IMR-90 (cell line): ENCODE measurements at regions not wholly inside any gene's neighbourhood (a gene's known extent, or its start where the extent isn't known, plus 50 kb on each side); places are given as distances from the start of the nearest gene placed in this dataset.

Source experiments
- ATAC-seq: fragments of 200-7000 bp; cut with Tn5 transposase; 2 replicates; pipeline ENCODE4 v1.9.1; 2020; ENCODE audit warnings: low read depth, mild to moderate bottlenecking, moderate library complexity
- BruUV-seq: library from RNA; stranded (reverse); fragments of 400-500 nt; replicated peaks from 2 replicates; lab custom pipeline; 2021; lab: Mats Ljungman, UMichigan
- CTCF ChIA-PET: fragments of 300-600 bp; formaldehyde crosslinking; extraction: SDS; loops from one replicate; lab custom pipeline; 2021; ENCODE audit warnings: antibody characterized with exemption; lab: Yijun Ruan, JAX
- POLR2A ChIA-PET: fragments of 300-600 bp; sonication (Branson Sonifier 250); formaldehyde crosslinking; loops from one replicate; lab custom pipeline; 2022; ENCODE audit warnings: antibody characterized with exemption; ENCODE audit not compliant: unreplicated experiment; lab: Charles Lee
- DNase-seq: peaks from one replicate; pipeline ENCODE4 v3.0.0; 2013
- H2AFZ ChIP-seq: replicated peaks from 2 replicates; pipeline ENCODE3; 2013; ENCODE audit warnings: low read length, mild to moderate bottlenecking; ENCODE audit not compliant: poor library complexity
- H2AK5ac ChIP-seq: 2 replicates; pipeline ENCODE4 v1.6.1; 2013; ENCODE audit warnings: low read depth, low read length, inconsistent platforms
- H2AK9ac ChIP-seq: replicated peaks from 2 replicates; pipeline ENCODE3; 2013; ENCODE audit warnings: mild to moderate bottlenecking, low read depth, low read length, moderate library complexity; ENCODE audit not compliant: poor library complexity
- H2BK120ac ChIP-seq: 2 replicates; pipeline ENCODE4 v1.6.1; 2013; ENCODE audit warnings: low read depth, low read length, inconsistent platforms
- H2BK15ac ChIP-seq: 3 replicates; pipeline ENCODE4 v1.6.1; 2013; ENCODE audit warnings: low read depth, low read length, inconsistent platforms
- H2BK20ac ChIP-seq: 2 replicates; pipeline ENCODE4 v1.6.1; 2013; ENCODE audit warnings: low read depth, mild to moderate bottlenecking, inconsistent platforms, low read length, moderate library complexity
- H2BK5ac ChIP-seq: 2 replicates; pipeline ENCODE4 v1.6.1; 2013; ENCODE audit warnings: mild to moderate bottlenecking, low read depth, low read length, inconsistent platforms; ENCODE audit not compliant: poor library complexity, severe bottlenecking
- H3K14ac ChIP-seq: replicated peaks from 2 replicates; pipeline ENCODE4 v1.6.1; 2013; ENCODE audit warnings: low read depth, low read length, inconsistent platforms
- H3K18ac ChIP-seq: 2 replicates; pipeline ENCODE4 v1.6.1; 2013; ENCODE audit warnings: low read depth, low read length, control low read depth
- H3K23ac ChIP-seq: 2 replicates; pipeline ENCODE4 v1.6.1; 2013; ENCODE audit warnings: low read depth, low read length, inconsistent platforms
- H3K27ac ChIP-seq: 2 replicates; pipeline ENCODE4 v1.5.1; 2013; ENCODE audit warnings: mild to moderate bottlenecking, control low read depth, low read length; ENCODE audit not compliant: insufficient read depth
- H3K27me3 ChIP-seq: 2 replicates; pipeline ENCODE4 v1.6.1; 2013; ENCODE audit warnings: low read length; ENCODE audit not compliant: control insufficient read depth, insufficient read depth
- H3K36me3 ChIP-seq: 2 replicates; pipeline ENCODE4 v1.6.1; 2013; ENCODE audit warnings: low read length, mixed read lengths; ENCODE audit not compliant: control insufficient read depth, insufficient read depth
- H3K4ac ChIP-seq: 2 replicates; pipeline ENCODE4 v1.6.1; 2013; ENCODE audit warnings: low read depth, low read length, inconsistent platforms
- H3K4me1 ChIP-seq: 2 replicates; pipeline ENCODE4 v1.6.1; 2013; ENCODE audit warnings: low read length, mixed read lengths; ENCODE audit not compliant: control insufficient read depth, insufficient read depth
- H3K4me2 ChIP-seq: 2 replicates; pipeline ENCODE4 v1.6.1; 2013; ENCODE audit warnings: low read depth, mild to moderate bottlenecking, control low read depth, low read length, moderate library complexity
- H3K4me3 ChIP-seq: 2 replicates; pipeline ENCODE4 v1.5.1; 2013; ENCODE audit warnings: low read depth, mild to moderate bottlenecking, control low read depth, low read length, moderate library complexity; ENCODE audit not compliant: insufficient read depth
- H3K56ac ChIP-seq: 2 replicates; pipeline ENCODE4 v1.6.1; 2013; ENCODE audit warnings: low read length, inconsistent platforms; ENCODE audit not compliant: insufficient read depth; ENCODE audit errors: extremely low read depth
- H3K79me1 ChIP-seq, 2 experiments: 2 replicates each; pipeline ENCODE4 v1.6.1; 2013; ENCODE audit warnings: low read length in 2 of 2, inconsistent platforms in 1 of 2, low read depth in 1 of 2
- H3K9ac ChIP-seq: 2 replicates; pipeline ENCODE4 v1.6.1; 2013; ENCODE audit warnings: low read depth, low read length, control low read depth
- H3K9me1 ChIP-seq: 2 replicates; pipeline ENCODE4 v1.6.1; 2013; ENCODE audit warnings: low read length, inconsistent platforms; ENCODE audit not compliant: insufficient read depth
- H3K9me3 ChIP-seq: 2 replicates; pipeline ENCODE4 v1.6.1; 2013; ENCODE audit warnings: low read length; ENCODE audit not compliant: control insufficient read depth, insufficient read depth
- H4K20me1 ChIP-seq: 2 replicates; pipeline ENCODE4 v1.6.1; 2013; ENCODE audit warnings: low read length, inconsistent platforms; ENCODE audit not compliant: insufficient read depth
- H4K5ac ChIP-seq: 2 replicates; pipeline ENCODE4 v1.6.1; 2013; ENCODE audit warnings: mild to moderate bottlenecking, low read depth, low read length, control low read depth
- H4K8ac ChIP-seq, 2 experiments: 2 replicates each; pipeline ENCODE4 v1.6.1; 2013; ENCODE audit warnings: low read depth in 2 of 2, low read length in 2 of 2, control low read depth in 1 of 2, inconsistent platforms in 1 of 2
- H4K91ac ChIP-seq: 2 replicates; pipeline ENCODE4 v1.6.1; 2013; ENCODE audit warnings: low read depth, low read length, inconsistent platforms; ENCODE audit not compliant: insufficient read depth
- BHLHE40 ChIP-seq: fragments of 150-350 bp; IDR thresholded peaks from 2 replicates; pipeline ENCODE4 v1.6.1; 2016; ENCODE audit warnings: mild to moderate bottlenecking, low read depth, low read length
- CEBPB ChIP-seq: IDR thresholded peaks from 2 replicates; pipeline ENCODE4 v1.6.1; 2012; ENCODE audit warnings: low read depth, low read length, improper control_type of control experiment
- CHD1 ChIP-seq: IDR thresholded peaks from 2 replicates; pipeline ENCODE4 v1.6.1; 2012; ENCODE audit warnings: low read depth, low read length, improper control_type of control experiment
- CTCF ChIP-seq: conservative IDR thresholded peaks from 2 replicates; pipeline ENCODE4 v1.5.1; 2012; ENCODE audit warnings: mild to moderate bottlenecking, low read depth, low read length, improper control_type of control experiment
- ELK1 ChIP-seq: fragments of 150-350 bp; IDR thresholded peaks from 2 replicates; pipeline ENCODE4 v1.6.1; 2016; ENCODE audit warnings: low read depth, mild to moderate bottlenecking, low read length, moderate library complexity, borderline replicate concordance
- FOS ChIP-seq: fragments of 150-350 bp; IDR thresholded peaks from 2 replicates; pipeline ENCODE4 v1.6.1; 2016; ENCODE audit warnings: low read depth, low read length
- MAFK ChIP-seq: IDR thresholded peaks from 2 replicates; pipeline ENCODE4 v1.6.1; 2012; ENCODE audit warnings: low read depth, low read length, improper control_type of control experiment
- MAZ ChIP-seq: IDR thresholded peaks from 2 replicates; pipeline ENCODE4 v1.6.1; 2012; ENCODE audit warnings: low read depth, mild to moderate bottlenecking, low read length, improper control_type of control experiment, moderate library complexity, borderline replicate concordance
- MXI1 ChIP-seq: IDR thresholded peaks from 2 replicates; pipeline ENCODE4 v1.6.1; 2012; ENCODE audit warnings: low read depth, mild to moderate bottlenecking, low read length, moderate library complexity, borderline replicate concordance
- NFE2L2 ChIP-seq: fragments of 150-350 bp; IDR thresholded peaks from 2 replicates; pipeline ENCODE4 v1.6.1; 2016; ENCODE audit warnings: low read depth, mild to moderate bottlenecking, low read length
- POLR2A ChIP-seq: IDR thresholded peaks from 2 replicates; pipeline ENCODE4 v1.6.1; 2012; ENCODE audit warnings: mild to moderate bottlenecking, low read depth, low read length
- RAD21 ChIP-seq: IDR thresholded peaks from 2 replicates; pipeline ENCODE4 v1.6.1; 2012; ENCODE audit warnings: low read length, improper control_type of control experiment
- RCOR1 ChIP-seq: IDR thresholded peaks from 2 replicates; pipeline ENCODE4 v1.6.1; 2012; ENCODE audit warnings: mild to moderate bottlenecking, low read length, improper control_type of control experiment; ENCODE audit not compliant: insufficient replicate concordance
- RFX5 ChIP-seq: IDR thresholded peaks from 2 replicates; pipeline ENCODE4 v1.8.0; 2012; ENCODE audit warnings: low read depth, mild to moderate bottlenecking, low read length, moderate library complexity
- SMC3 ChIP-seq: fragments of 150-350 bp; IDR thresholded peaks from 2 replicates; pipeline ENCODE4 v1.6.1; 2016; ENCODE audit warnings: low read depth, mild to moderate bottlenecking, antibody characterized with exemption, low read length, moderate library complexity
- whole genome bisulfite sequencing, 2 experiments: methylation state at CpG; one replicate each; pipeline versions ENCODE4 v1.1.5 to v1.1.7; 2013; ENCODE audit warnings: missing lambda C conversion rate in 2 of 2; ENCODE audit not compliant: insufficient read length in 1 of 2; ENCODE audit errors: extremely low coverage in 2 of 2; 5-methylcytosine and 5-hydroxymethylcytosine counted together
- dilution Hi-C: fragments of 300-500 bp; cut with HindIII; formaldehyde crosslinking; loops from one replicate; pipeline ENCODE4 v1.14.3; 2018; ENCODE audit warnings: low sequenced_read_pairs; ENCODE audit not compliant: unreplicated experiment
- in situ Hi-C: fragments of 300-500 bp; cut with MboI; formaldehyde crosslinking; loops from 3 replicates; pipeline ENCODE4 v1.14.3; 2019; ENCODE audit warnings: low sequenced_read_pairs, inconsistent platforms, mixed read lengths
- intact Hi-C: fragments of 100-400 bp; cut with micrococcal nuclease; formaldehyde crosslinking; loops from 2 replicates; pipeline ENCODE4 v1.10.0; 2022
- TF ChIP-seq, protein P1 (sequence below): fragments of 150-350 bp; IDR thresholded peaks from 2 replicates; pipeline ENCODE4 v1.6.1; 2017; ENCODE audit warnings: mild to moderate bottlenecking, antibody characterized with exemption, low read length, low read depth

DNA sequence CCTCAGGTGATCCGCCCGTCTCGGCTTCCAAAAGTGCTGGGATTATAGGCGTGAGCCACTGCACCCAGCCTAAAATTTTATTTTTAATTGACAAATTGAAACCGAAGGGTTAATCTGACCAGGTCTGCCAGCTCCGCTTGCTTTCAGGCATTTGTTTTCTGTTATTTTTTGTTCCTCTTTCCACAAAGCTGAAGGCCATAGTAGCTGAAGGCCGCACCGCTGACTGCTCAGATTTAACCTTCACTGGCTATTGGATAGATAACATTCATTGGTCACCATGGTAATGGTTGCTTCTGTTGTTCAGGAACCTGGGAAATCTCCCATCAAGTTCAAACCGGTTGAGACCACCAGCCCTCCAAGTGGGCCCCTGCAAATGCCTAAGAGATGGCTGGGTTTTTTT, 124.5 kb upstream of the USP29 start:
- no TSS peak for BruUV-seq
- no peaks in the 10 kb centered on the region for H4K20me1 ChIP-seq
- ATAC-seq (no peak), DNase-seq (no peak)
- no peak overlapping the region for H2AK5ac ChIP-seq
- no peak overlapping the region for H3K4me2 ChIP-seq
- no peak overlapping the region for H3K9ac ChIP-seq
- H3K23ac ChIP-seq = no peak overlapping the region
- H2BK15ac ChIP-seq = no peak overlapping the region
- intact Hi-C loops (no loop called here), in situ Hi-C loops (no loop called here), dilution Hi-C loops (no loop called here)
- no peak overlapping the region for H2BK120ac ChIP-seq
- no peak overlapping the region for H2BK5ac ChIP-seq
- no peak overlapping the region for H3K4me3 ChIP-seq
- no peaks in the 10 kb centered on the region for H3K9me1 ChIP-seq
- H2AK9ac ChIP-seq = no peak overlapping the region
- H3K27ac ChIP-seq = no peak overlapping the region
- no peak overlapping the region for H4K91ac ChIP-seq
- no peaks in the 10 kb centered on the region for H3K36me3 ChIP-seq
- TF ChIP-seq MXI1 = no peak
- TF ChIP-seq ELK1 = no peak
- TF ChIP-seq RAD21 = no peak
- TF ChIP-seq RFX5 = no peak
- TF ChIP-seq MAZ = no peak
- TF ChIP-seq BHLHE40 = no peak
- no peak for TF ChIP-seq NFE2L2
- no peak for TF ChIP-seq CHD1
- no peak for TF ChIP-seq CEBPB
- TF ChIP-seq CTCF = no peak
- TF ChIP-seq, protein P1, sequence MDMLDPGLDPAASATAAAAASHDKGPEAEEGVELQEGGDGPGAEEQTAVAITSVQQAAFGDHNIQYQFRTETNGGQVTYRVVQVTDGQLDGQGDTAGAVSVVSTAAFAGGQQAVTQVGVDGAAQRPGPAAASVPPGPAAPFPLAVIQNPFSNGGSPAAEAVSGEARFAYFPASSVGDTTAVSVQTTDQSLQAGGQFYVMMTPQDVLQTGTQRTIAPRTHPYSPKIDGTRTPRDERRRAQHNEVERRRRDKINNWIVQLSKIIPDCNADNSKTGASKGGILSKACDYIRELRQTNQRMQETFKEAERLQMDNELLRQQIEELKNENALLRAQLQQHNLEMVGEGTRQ = no peak
- no peak for TF ChIP-seq RCOR1
- TF ChIP-seq SMC3 = no peak
- no peak for TF ChIP-seq FOS
- TF ChIP-seq MAFK = no peak
- TF ChIP-seq POLR2A = no peak
- H3K79me1 ChIP-seq = no peaks in the 10 kb centered on the region
- no peaks in the 10 kb centered on the region for H3K27me3 ChIP-seq
- no peak overlapping the region for H4K8ac ChIP-seq
- H3K4ac ChIP-seq = no peak overlapping the region
- H3K14ac ChIP-seq = no peak overlapping the region
- H3K4me1 ChIP-seq = no peaks in the 10 kb centered on the region
- ChIA-PET CTCF (no interaction called here), POLR2A (no interaction called here)
- H2BK20ac ChIP-seq = no peak overlapping the region
- no peak overlapping the region for H3K18ac ChIP-seq
- no peak overlapping the region for H3K56ac ChIP-seq
- H3K9me3 ChIP-seq = peaks cover 38% of the 10 kb centered on the region
- H4K5ac ChIP-seq = no peak overlapping the region
- H2AFZ ChIP-seq = no peak overlapping the region
- WGBS, 2 experiments = 60% methylated on average over 3 of the region's 9 CpGs; no CpG with 5 or more reads in 1 of the 2 experiments
